ENCODE measurements at regions not wholly inside any gene's neighbourhood (a gene's known extent, or its start where the extent isn't known, plus 50 kb on each side); places are given as distances from the start of the nearest gene placed in this dataset.

DNA sequence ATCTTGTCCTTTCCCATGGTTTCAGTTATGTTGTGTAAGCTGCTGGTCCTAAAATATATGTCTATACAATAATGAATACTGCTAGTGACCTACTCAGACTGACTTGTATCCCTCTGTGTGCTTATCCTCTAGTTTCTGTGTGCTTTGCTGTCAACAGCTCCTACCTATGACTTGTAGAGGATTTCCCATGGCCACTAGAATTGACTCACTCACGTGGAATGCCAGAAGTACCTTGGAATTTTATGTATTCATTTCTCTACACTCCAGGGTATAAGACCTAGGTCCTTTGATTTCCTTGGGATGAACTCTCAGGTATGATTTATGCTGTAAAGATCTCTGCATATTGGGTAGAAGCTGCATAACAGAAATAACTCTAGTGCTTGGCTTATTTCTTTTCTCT is 279.9 kb upstream of the SLIT2 start:
- H3K4me3 Mint-ChIP-seq (ENCODE audit: unreplicated experiment) = no peak overlapping the region
- intact Hi-C loops (cut with micrococcal nuclease; ENCODE audit: unreplicated experiment) = no loop called here
- no peak overlapping the region for H3K27ac Mint-ChIP-seq (ENCODE audit: unreplicated experiment)
- BruUV-seq (replicated peaks) = no TSS peak
- Histone ChIP-seq H3K4me1 (no peaks in the 10 kb centered on the region), H3K9me3 (no peaks in the 10 kb centered on the region), H3K36me3 (ENCODE audit: control insufficient read depth, insufficient read depth, low read length) (no peaks in the 10 kb centered on the region), H3K27me3 (replicated peaks; ENCODE audit: control insufficient read depth, insufficient read depth, low read length) (no peaks in the 10 kb centered on the region), H3K4me3 (ENCODE audit: low read depth, low read length) (no peak overlapping the region)
- ChIA-PET POLR2A (no interaction called here), CTCF (no interaction called here)
- no peaks in the 10 kb centered on the region for H3K27me3 Mint-ChIP-seq (ENCODE audit: insufficient read depth, unreplicated experiment)
- no peaks in the 10 kb centered on the region for H3K36me3 Mint-ChIP-seq (ENCODE audit: insufficient read depth, unreplicated experiment)
- TF ChIP-seq, protein P1, sequence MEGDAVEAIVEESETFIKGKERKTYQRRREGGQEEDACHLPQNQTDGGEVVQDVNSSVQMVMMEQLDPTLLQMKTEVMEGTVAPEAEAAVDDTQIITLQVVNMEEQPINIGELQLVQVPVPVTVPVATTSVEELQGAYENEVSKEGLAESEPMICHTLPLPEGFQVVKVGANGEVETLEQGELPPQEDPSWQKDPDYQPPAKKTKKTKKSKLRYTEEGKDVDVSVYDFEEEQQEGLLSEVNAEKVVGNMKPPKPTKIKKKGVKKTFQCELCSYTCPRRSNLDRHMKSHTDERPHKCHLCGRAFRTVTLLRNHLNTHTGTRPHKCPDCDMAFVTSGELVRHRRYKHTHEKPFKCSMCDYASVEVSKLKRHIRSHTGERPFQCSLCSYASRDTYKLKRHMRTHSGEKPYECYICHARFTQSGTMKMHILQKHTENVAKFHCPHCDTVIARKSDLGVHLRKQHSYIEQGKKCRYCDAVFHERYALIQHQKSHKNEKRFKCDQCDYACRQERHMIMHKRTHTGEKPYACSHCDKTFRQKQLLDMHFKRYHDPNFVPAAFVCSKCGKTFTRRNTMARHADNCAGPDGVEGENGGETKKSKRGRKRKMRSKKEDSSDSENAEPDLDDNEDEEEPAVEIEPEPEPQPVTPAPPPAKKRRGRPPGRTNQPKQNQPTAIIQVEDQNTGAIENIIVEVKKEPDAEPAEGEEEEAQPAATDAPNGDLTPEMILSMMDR (IDR thresholded peaks at IDR 0.05; ENCODE audit: insufficient read depth in 1 of 2, low read depth in 1 of 2, low read length in 1 of 2, severe bottlenecking in 1 of 2, unreplicated experiment in 1 of 2) = no peak
- no peak for DNase-seq
- no peaks in the 10 kb centered on the region for H3K4me1 Mint-ChIP-seq (ENCODE audit: low read depth, unreplicated experiment)
- no peaks in the 10 kb centered on the region for H3K9me3 Mint-ChIP-seq (ENCODE audit: unreplicated experiment)

DNA sequence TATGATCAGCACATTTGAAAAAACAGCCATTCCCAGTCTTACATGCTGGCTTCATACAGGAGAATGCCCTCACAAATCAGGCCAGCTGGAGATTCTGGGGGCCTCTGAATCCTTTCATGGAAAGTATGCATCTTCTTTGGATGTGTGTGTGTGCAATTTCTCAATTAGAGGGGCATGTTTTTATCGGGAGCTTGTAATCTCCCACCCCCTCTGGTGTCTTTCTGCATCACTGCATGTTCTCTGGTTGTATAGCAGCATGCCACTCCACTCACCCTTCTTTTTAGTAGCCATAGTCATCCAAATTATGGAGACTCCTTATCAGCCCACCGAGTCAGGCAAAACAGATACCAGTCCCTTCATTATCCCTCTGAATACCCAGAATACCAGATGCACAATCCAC is 282.2 kb upstream of the SLIT2 start:
- H3K4me1 Mint-ChIP-seq (ENCODE audit: low read depth, unreplicated experiment) = no peaks in the 10 kb centered on the region
- Histone ChIP-seq H3K9me3 (no peaks in the 10 kb centered on the region), H3K27me3 (replicated peaks; ENCODE audit: control insufficient read depth, insufficient read depth, low read length) (no peaks in the 10 kb centered on the region), H3K4me3 (ENCODE audit: low read depth, low read length) (no peak overlapping the region), H3K4me1 (no peaks in the 10 kb centered on the region), H3K36me3 (ENCODE audit: control insufficient read depth, insufficient read depth, low read length) (no peaks in the 10 kb centered on the region)
- no TSS peak for BruUV-seq (replicated peaks)
- H3K4me3 Mint-ChIP-seq (ENCODE audit: unreplicated experiment) = no peak overlapping the region
- H3K27ac Mint-ChIP-seq (ENCODE audit: unreplicated experiment) = no peak overlapping the region
- no peaks in the 10 kb centered on the region for H3K9me3 Mint-ChIP-seq (ENCODE audit: unreplicated experiment)
- no peaks in the 10 kb centered on the region for H3K36me3 Mint-ChIP-seq (ENCODE audit: insufficient read depth, unreplicated experiment)
- no peaks in the 10 kb centered on the region for H3K27me3 Mint-ChIP-seq (ENCODE audit: insufficient read depth, unreplicated experiment)
- no peak for DNase-seq
- ChIA-PET POLR2A (no interaction called here), CTCF (no interaction called here)
- TF ChIP-seq, protein P1 (IDR thresholded peaks at IDR 0.05; ENCODE audit: insufficient read depth in 1 of 2, low read depth in 1 of 2, low read length in 1 of 2, severe bottlenecking in 1 of 2, unreplicated experiment in 1 of 2) = no peak
- intact Hi-C loops (cut with micrococcal nuclease; ENCODE audit: unreplicated experiment) = no loop called here

DNA sequence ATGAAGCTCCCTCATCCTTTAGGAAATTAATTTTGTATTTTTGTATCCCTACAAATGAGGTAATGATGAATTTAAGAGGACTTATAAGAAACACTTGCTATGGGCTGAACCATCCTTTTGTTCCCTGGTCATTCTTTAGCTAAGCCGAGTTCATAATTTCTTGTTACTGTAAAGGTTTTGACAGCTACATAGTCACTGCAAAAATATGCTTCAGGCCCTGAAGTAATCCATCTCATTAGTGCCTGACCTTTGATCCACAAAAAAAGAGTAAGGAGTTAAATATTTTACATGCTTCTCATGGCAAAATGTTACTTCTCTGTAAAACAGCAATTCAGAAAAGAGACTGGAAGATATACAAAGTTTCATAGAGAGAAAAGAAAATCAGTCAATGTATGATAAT is 290.6 kb upstream of the SLIT2 start:
- H3K27me3 Mint-ChIP-seq (ENCODE audit: insufficient read depth, unreplicated experiment) = no peaks in the 10 kb centered on the region
- Histone ChIP-seq H3K4me1 (no peaks in the 10 kb centered on the region), H3K9me3 (no peaks in the 10 kb centered on the region), H3K36me3 (ENCODE audit: control insufficient read depth, insufficient read depth, low read length) (no peaks in the 10 kb centered on the region), H3K27me3 (replicated peaks; ENCODE audit: control insufficient read depth, insufficient read depth, low read length) (no peaks in the 10 kb centered on the region), H3K4me3 (ENCODE audit: low read depth, low read length) (no peak overlapping the region)
- CTCF ChIA-PET = no interaction called here
- DNase-seq = no peak
- POLR2A ChIA-PET = no interaction called here
- BruUV-seq (replicated peaks) = no TSS peak
- TF ChIP-seq, protein P1 (IDR thresholded peaks at IDR 0.05; ENCODE audit: insufficient read depth in 1 of 2, low read depth in 1 of 2, low read length in 1 of 2, severe bottlenecking in 1 of 2, unreplicated experiment in 1 of 2) = no peak
- H3K27ac Mint-ChIP-seq (ENCODE audit: unreplicated experiment) = no peak overlapping the region
- intact Hi-C loops (cut with micrococcal nuclease; ENCODE audit: unreplicated experiment) = no loop called here
- peaks cover 6% of the 10 kb centered on the region for H3K4me1 Mint-ChIP-seq (ENCODE audit: low read depth, unreplicated experiment)
- H3K36me3 Mint-ChIP-seq (ENCODE audit: insufficient read depth, unreplicated experiment) = no peaks in the 10 kb centered on the region
- H3K4me3 Mint-ChIP-seq (ENCODE audit: unreplicated experiment) = no peak overlapping the region
- H3K9me3 Mint-ChIP-seq (ENCODE audit: unreplicated experiment) = no peaks in the 10 kb centered on the region

Measured in Caco-2 (cell line).